Stomach (tissue), 8 donors: ENCODE measurements at regions not wholly inside any gene's neighbourhood (a gene's known extent, or its start where the extent isn't known, plus 50 kb on each side); places are given as distances from the start of the nearest gene placed in this dataset.

Experiments used
- DNase-seq, 2 donors: peaks; one replicate each; pipeline versions ENCODE4 v3.0.0 to v3.0.0-alpha.2; 2013 to 2019
- H3K27ac ChIP-seq, 5 donors: fragments of 200-600 bp in 4 of 5; sonication (generic) in 4 of 5; one replicate each; pipeline ENCODE4 v1.5.1; 2013 to 2019; ENCODE audit warnings: mild to moderate bottlenecking in 1 of 5, moderate library complexity in 1 of 5
- H3K27me3 ChIP-seq, 3 donors: fragments of 200-600 bp; sonication (generic); one replicate each; pipeline ENCODE4 v1.5.1; 2017 to 2019; ENCODE audit warnings: mixed run types in 1 of 3
- H3K36me3 ChIP-seq, 4 donors: fragments of 200-600 bp; sonication (generic); 1 replicate in 3 of 4; 2 replicates in 1 of 4; pipeline ENCODE4 v1.5.1; 2016 to 2019
- H3K4me1 ChIP-seq, 4 donors: fragments of 200-600 bp; sonication (generic); one replicate each; pipeline ENCODE4 v1.5.1; 2016 to 2019
- H3K4me3 ChIP-seq, 4 donors: fragments of 200-600 bp; sonication (generic) in 3 of 4; one replicate each; pipeline ENCODE4 v1.5.1; 2016 to 2019; ENCODE audit warnings: mild to moderate bottlenecking in 1 of 4
- H3K9me3 ChIP-seq, 4 donors: fragments of 200-600 bp; sonication (generic); one replicate each; pipeline ENCODE4 v1.5.1; 2016 to 2019
- CTCF ChIP-seq, 7 experiments: fragments of 450-650 bp in 4 of 7; fragments of 200-600 bp in 3 of 7; sonication (generic) in 3 of 7; IDR thresholded peaks; one replicate each; pipeline ENCODE4 v1.5.1; 2016 to 2019; ENCODE audit warnings: antibody characterized with exemption in 7 of 7, control low read depth in 2 of 7, mild to moderate bottlenecking in 1 of 7
- EP300 ChIP-seq: sonication (generic); formaldehyde crosslinking; IDR thresholded peaks from one replicate; pipeline ENCODE4 v1.6.1; 2017; ENCODE audit warnings: antibody characterized with exemption
- POLR2A ChIP-seq, 4 donors: fragments of 450-650 bp; IDR thresholded peaks; one replicate each; pipeline ENCODE4 v1.6.1; 2016; ENCODE audit warnings: antibody characterized with exemption in 4 of 4, control low read depth in 2 of 4, mild to moderate bottlenecking in 1 of 4, moderate library complexity in 1 of 4
- POLR2AphosphoS5 ChIP-seq, 3 donors: sonication (generic); formaldehyde crosslinking; IDR thresholded peaks; one replicate each; pipeline ENCODE4 v1.6.1; 2016; ENCODE audit warnings: antibody characterized with exemption in 3 of 3
- WGBS, 5 donors: extraction: QIAGEN DNeasy Blood & Tissue Kit in 3 of 5; methylation state at CpG; one replicate each; pipeline versions ENCODE4 v1.1.5 to v1.1.7; 2013 to 2018; 5-methylcytosine and 5-hydroxymethylcytosine counted together
- intact Hi-C: fragments of 100-400 bp; cut with DNase I; formaldehyde crosslinking; loops from one replicate; pipeline ENCODE4 v1.15.1; 2023; ENCODE audit warnings: low total_unique reads
- donor health status: healthy with polysubstance abuse.
- donor health status: Bipolar disorder and iron deficiency.
- donor health status: healthy.

DNA sequence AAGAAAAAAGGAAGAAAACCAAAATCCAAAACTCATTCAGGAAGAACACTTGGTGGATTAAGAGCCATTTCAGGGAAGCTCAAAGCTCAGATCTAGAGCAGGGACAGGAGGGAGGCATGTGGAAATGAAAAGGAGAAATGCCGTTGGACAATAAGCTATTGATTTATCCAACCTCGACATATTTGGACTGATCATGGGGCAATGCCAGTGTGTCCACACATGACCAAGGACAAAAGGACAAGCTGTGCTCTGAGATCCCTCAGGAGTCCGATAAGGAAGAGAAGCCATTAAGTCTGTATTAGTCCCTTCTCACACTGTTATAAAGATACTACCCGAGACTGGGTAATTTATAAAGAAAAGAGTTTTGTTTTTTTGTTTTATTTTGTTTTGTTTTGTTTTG, 684.0 kb upstream of the CELF2 start:
- Histone ChIP-seq H3K9me3 (no peaks in the 10 kb centered on the region), H3K36me3 (no peaks in the 10 kb centered on the region), H3K4me3 (no peak overlapping the region), H3K4me1 (no peaks in the 10 kb centered on the region), H3K27me3 (no peaks in the 10 kb centered on the region), H3K27ac (no peak overlapping the region)
- DNase-seq = no peak
- intact Hi-C loops = no loop called here
- WGBS, 5 donors = 81 to 88% (median 84%) methylated on average over 4 of the region's 4 CpGs
- TF ChIP-seq POLR2A (IDR thresholded peaks at IDR 0.05) = no peak
- TF ChIP-seq CTCF (IDR thresholded peaks at IDR 0.05) = no peak
- no peak for TF ChIP-seq POLR2AphosphoS5 (IDR thresholded peaks at IDR 0.05)
- no peak for TF ChIP-seq EP300

DNA sequence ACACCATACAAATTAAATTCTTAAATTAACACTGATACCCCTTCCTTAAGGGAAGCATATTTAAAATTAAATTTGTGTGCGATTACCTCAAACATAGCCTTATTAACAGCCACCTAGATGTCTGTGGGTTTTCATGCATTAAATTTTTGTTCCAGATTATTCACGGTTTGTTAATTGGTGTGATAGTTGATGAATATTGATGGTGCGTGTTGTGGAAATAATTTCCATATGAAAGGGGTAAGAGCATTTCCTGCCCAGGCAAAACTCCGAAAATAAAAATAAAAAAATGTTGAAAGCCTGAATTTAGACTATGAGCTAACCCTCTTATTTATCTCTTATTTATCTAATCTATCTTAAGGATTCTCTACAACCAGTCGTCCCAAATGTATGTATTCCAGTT, 679.3 kb upstream of the CELF2 start:
- Histone ChIP-seq H3K36me3 (no peaks in the 10 kb centered on the region), H3K9me3 (no peaks in the 10 kb centered on the region), H3K27ac (no peak overlapping the region), H3K4me3 (no peak overlapping the region), H3K4me1 (no peaks in the 10 kb centered on the region), H3K27me3 (no peaks in the 10 kb centered on the region)
- 76 to 88% (median 80%) methylated on average over 5 of the region's 5 CpGs for WGBS, 5 donors
- intact Hi-C loops = no loop called here
- TF ChIP-seq CTCF (IDR thresholded peaks at IDR 0.05) (no peak), EP300 (no peak), POLR2AphosphoS5 (IDR thresholded peaks at IDR 0.05) (no peak), POLR2A (IDR thresholded peaks at IDR 0.05) (no peak)
- no peak for DNase-seq

DNA sequence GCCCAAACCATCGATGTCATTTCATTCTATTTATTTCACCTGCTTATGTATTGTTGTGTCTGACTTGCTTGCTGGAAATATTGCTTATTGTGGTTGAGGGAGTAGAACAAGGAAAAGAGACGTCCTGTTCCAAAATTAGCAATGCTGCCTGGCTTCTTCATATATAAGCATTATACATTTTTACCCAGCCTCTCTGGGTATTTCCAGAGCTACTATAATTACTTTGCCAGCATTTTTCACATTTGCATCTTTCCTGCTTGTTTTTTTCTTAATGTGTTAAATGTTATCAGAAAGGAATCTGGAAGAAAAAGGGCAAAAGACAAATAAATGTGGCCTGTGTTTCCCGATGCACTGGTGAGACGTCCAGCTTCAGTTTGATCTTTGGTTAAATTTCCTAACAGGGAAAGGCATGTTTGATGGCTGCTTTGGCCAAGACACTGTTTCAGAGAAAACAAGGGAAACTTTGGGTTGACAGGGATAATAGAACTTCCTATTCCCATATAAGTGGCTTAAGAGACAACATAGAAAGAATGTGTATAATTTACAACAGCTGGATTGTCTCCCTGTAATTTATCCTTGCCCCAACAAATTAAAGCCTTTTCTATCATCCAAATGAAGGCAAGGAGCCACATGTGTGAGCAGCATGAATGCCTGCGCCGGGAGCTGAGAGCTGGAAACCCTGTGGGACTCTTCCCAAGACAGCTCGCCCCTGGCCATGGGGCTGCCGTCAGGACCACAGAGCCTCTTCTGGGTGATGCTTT, 671.1 kb upstream of the CELF2 start:
- 50 to 64% (median 59%) methylated on average over 8 of the region's 8 CpGs for WGBS, 5 donors
- Histone ChIP-seq H3K27ac (no peak overlapping the region), H3K27me3 (no peaks in the 10 kb centered on the region), H3K9me3 (no peaks in the 10 kb centered on the region), H3K4me3 (no peak overlapping the region), H3K36me3 (no peaks in the 10 kb centered on the region), H3K4me1 (no peaks in the 10 kb centered on the region)
- TF ChIP-seq EP300 = no peak
- TF ChIP-seq CTCF (IDR thresholded peaks at IDR 0.05) = no peak
- TF ChIP-seq POLR2AphosphoS5 (IDR thresholded peaks at IDR 0.05) = no peak
- TF ChIP-seq POLR2A (IDR thresholded peaks at IDR 0.05) = no peak
- peak in 1 of 2 donors; percentile 27 for DNase-seq
- intact Hi-C loops = no loop called here

DNA sequence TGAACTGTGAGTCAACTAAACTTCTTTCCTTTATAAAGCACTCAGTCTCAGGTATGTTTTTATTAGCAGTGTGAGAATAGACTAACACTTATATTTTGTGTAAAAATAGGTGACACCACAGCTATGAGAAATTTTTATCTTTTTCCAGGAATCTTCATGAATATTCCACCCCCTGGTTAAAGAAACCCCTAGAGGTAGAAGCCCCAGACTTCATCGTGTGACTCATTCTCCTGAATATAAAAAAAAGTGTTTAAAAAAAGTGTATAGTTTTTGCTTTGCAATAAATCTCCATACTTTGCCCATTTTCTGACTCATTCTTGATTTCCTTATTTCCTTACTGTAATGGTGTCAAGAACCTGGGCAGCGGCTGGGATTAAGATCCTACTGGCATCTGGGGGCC, 667.6 kb upstream of the CELF2 start:
- intact Hi-C loops = no loop called here
- Histone ChIP-seq H3K36me3 (no peaks in the 10 kb centered on the region), H3K27ac (no peak overlapping the region), H3K4me3 (no peak overlapping the region), H3K9me3 (no peaks in the 10 kb centered on the region), H3K4me1 (no peaks in the 10 kb centered on the region), H3K27me3 (no peaks in the 10 kb centered on the region)
- TF ChIP-seq POLR2AphosphoS5 (IDR thresholded peaks at IDR 0.05) = no peak
- WGBS, 5 donors = 87 to 92% (median 90%) methylated on average over 2 of the region's 2 CpGs
- DNase-seq = no peak

DNA sequence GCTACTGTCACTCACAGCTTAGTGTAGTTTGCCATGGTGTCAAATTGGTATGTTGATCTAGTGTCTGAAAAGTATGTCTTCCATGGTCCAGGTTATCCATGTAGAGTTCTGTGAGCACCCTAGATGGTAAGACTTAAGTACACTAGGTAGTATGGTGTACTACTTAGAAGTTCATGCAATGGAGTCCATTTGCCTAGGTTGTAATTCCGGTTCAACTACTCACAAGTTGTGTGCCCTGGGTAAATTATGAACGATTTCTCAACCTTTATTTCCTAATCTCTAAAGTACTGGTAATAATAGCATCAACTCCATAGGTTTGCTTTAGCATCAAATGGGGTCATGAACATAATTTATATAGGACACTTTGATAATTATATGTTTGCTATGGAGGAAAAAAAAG, 666.2 kb upstream of the CELF2 start:
- no peaks in the 10 kb centered on the region for H3K4me1 ChIP-seq
- DNase-seq = no peak
- H3K4me3 ChIP-seq = no peak overlapping the region
- intact Hi-C loops = no loop called here
- WGBS, 5 donors = 51 to 74% (median 60%) methylated on average over 2 of the region's 2 CpGs
- H3K27ac ChIP-seq = no peak overlapping the region
- TF ChIP-seq EP300 = no peak
- no peak for TF ChIP-seq CTCF (IDR thresholded peaks at IDR 0.05)
- TF ChIP-seq POLR2A (IDR thresholded peaks at IDR 0.05) = no peak
- no peak for TF ChIP-seq POLR2AphosphoS5 (IDR thresholded peaks at IDR 0.05)
- H3K36me3 ChIP-seq = no peaks in the 10 kb centered on the region
- H3K27me3 ChIP-seq = no peaks in the 10 kb centered on the region
- H3K9me3 ChIP-seq = no peaks in the 10 kb centered on the region
